Psoas muscle (tissue), 7 donors: ENCODE measurements at regions not wholly inside any gene's neighbourhood (a gene's known extent, or its start where the extent isn't known, plus 50 kb on each side); places are given as distances from the start of the nearest gene placed in this dataset.

ENCODE experiments used
- ATAC-seq, 4 donors: fragments of 200-7000 bp; cut with Tn5 transposase; one replicate each; pipeline ENCODE4 v1.9.1; 2020; ENCODE audit warnings: moderate library complexity in 3 of 4, mild to moderate bottlenecking in 2 of 4
- DNase-seq, 2 donors: peaks; one replicate each; pipeline ENCODE4 v3.0.0-alpha.2; 2020
- H3K27ac ChIP-seq: fragments of 200-600 bp; one replicate; pipeline ENCODE4 v1.8.0; 2022
- H3K27me3 ChIP-seq, 3 donors: fragments of 200-600 bp in 1 of 3; one replicate each; pipeline versions ENCODE4 v1.6.1 to v1.8.0; 2013 to 2022; ENCODE audit warnings: low read length in 2 of 3, mild to moderate bottlenecking in 2 of 3, moderate library complexity in 1 of 3; ENCODE audit not compliant: insufficient read depth in 3 of 3
- H3K36me3 ChIP-seq, 2 donors: fragments of 200-600 bp in 1 of 2; one replicate each; pipeline versions ENCODE4 v1.6.1 to v1.8.0; 2013 to 2022; ENCODE audit warnings: low read depth in 1 of 2, mild to moderate bottlenecking in 1 of 2, moderate library complexity in 1 of 2; ENCODE audit not compliant: insufficient read depth in 1 of 2
- H3K4me1 ChIP-seq: fragments of 200-600 bp; one replicate; pipeline ENCODE4 v1.8.0; 2022
- H3K4me3 ChIP-seq: fragments of 200-600 bp; one replicate; pipeline ENCODE4 v1.8.0; 2022; ENCODE audit warnings: mild to moderate bottlenecking
- H3K9me3 ChIP-seq: fragments of 200-600 bp; one replicate; pipeline ENCODE4 v1.8.0; 2022
- WGBS, 3 donors: extraction: QIAGEN DNeasy Blood & Tissue Kit; methylation state at CpG; one replicate each; pipeline versions ENCODE4 v1.1.6 to v1.1.7; 2013; 5-methylcytosine and 5-hydroxymethylcytosine counted together
- intact Hi-C, 2 donors: fragments of 100-400 bp; cut with DNase I; formaldehyde crosslinking; loops; one replicate each; pipeline versions ENCODE4 v1.11.0 to v1.14.2; 2022
- TF ChIP-seq, protein P1 (sequence below): fragments of 200-600 bp; IDR thresholded peaks from one replicate; pipeline ENCODE4 v1.8.0; 2022; ENCODE audit warnings: antibody characterized with exemption
- donor health status: healthy with polysubstance abuse.
- donor health status: DM: no; HTN: no; CAD: no; lungs with moderate emphysema.
- donor health status: Bipolar disorder and iron deficiency.
- donor health status: healthy.
- donor health status: DM: yes; HTN: yes; CAD: no.
- donor health status: DM: no; HTN: no; CAD: no.
- donor health status: DM: yes; HTN: yes; CAD: no.

DNA sequence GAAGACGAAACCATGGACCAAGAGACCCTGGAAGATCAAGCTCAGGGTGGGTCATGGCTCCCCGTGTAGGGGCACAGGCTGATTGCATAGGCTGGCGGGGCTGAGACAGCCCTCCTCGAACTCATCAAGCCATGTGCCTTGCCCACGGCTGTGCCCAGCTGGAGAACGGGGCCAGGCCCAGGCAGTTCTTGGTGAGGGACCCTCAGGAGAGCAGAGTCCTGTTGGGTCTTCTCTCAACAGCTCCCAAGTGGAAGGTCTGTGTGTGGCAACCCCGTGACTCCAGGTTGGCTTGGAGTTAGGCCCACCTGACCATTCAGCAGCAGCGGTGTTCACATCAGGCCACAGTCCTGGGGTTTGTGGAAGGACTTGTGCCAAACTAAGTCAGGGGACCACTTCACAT, 276.5 kb downstream of the QKI start:
- no peaks in the 10 kb centered on the region for H3K9me3 ChIP-seq
- H3K27me3 ChIP-seq, result no peaks in the 10 kb centered on the region
- H3K36me3 ChIP-seq, result no peaks in the 10 kb centered on the region
- peaks cover 6% of the 10 kb centered on the region for H3K4me1 ChIP-seq
- DNase-seq, result no peak
- TF ChIP-seq, protein P1, sequence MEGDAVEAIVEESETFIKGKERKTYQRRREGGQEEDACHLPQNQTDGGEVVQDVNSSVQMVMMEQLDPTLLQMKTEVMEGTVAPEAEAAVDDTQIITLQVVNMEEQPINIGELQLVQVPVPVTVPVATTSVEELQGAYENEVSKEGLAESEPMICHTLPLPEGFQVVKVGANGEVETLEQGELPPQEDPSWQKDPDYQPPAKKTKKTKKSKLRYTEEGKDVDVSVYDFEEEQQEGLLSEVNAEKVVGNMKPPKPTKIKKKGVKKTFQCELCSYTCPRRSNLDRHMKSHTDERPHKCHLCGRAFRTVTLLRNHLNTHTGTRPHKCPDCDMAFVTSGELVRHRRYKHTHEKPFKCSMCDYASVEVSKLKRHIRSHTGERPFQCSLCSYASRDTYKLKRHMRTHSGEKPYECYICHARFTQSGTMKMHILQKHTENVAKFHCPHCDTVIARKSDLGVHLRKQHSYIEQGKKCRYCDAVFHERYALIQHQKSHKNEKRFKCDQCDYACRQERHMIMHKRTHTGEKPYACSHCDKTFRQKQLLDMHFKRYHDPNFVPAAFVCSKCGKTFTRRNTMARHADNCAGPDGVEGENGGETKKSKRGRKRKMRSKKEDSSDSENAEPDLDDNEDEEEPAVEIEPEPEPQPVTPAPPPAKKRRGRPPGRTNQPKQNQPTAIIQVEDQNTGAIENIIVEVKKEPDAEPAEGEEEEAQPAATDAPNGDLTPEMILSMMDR, result no peak
- no peak for ATAC-seq
- intact Hi-C loops, result no loop called here
- H3K27ac ChIP-seq, result no peak overlapping the region
- WGBS, 3 donors, result 94 to 97% (median 95%) methylated on average over 8 of the region's 8 CpGs
- H3K4me3 ChIP-seq, result no peak overlapping the region

DNA sequence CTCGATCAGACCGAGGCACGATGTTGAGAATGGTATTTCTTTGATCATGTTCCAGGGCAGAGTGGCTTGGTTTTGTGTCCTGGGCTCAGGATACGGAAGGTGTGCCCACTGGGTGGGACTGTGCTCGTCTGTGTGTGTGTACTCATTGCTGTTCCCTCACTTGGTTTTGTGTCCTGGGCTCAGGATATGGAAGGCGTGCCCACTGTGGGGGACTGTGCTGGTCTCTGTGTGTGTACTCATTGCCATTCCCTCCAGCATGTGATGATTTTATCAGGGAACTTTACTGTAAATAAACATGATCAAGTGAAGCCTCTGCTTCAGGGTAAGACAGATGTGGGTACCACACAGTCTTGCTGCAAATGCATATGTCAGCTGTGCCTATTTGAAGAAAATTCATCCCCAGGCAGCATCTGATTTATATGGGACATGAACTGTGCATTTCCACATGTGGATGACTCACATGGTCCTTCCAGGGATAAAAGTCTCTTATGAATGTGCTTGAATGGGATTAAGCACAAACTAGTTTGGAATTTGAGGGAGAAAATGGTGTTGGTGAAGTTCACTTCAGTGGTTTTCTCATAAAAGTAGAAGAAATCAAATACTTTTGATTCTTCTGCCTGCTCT, 274.3 kb downstream of the QKI start:
- intact Hi-C loops, result no loop called here
- Histone ChIP-seq H3K4me1 (peaks cover 6% of the 10 kb centered on the region), H3K36me3 (no peaks in the 10 kb centered on the region), H3K9me3 (no peaks in the 10 kb centered on the region), H3K4me3 (no peak overlapping the region), H3K27ac (no peak overlapping the region), H3K27me3 (no peaks in the 10 kb centered on the region)
- TF ChIP-seq, protein P1, result no peak
- ATAC-seq (no peak), DNase-seq (no peak)
- 88 to 95% (median 90%) methylated on average over 6 of the region's 6 CpGs for WGBS, 3 donors

DNA sequence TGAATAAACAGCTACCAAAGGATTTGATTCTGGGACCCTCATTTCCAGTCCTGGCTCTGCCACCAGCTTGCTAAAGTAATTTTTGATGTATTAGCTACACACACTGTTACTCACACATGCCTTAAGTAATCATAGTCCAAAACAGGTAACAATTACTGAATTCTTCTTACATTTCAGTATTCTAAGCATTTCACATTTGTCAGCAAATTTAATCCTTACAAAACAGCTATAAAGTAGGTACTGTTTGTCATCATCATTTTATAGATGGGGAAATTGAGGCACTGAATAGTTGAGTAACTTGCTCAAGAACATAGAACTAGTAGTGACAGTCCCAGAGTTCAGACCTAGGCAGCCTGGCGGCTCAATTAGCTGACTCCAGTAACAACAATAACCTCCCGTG, 272.6 kb downstream of the QKI start:
- TF ChIP-seq, protein P1, result no peak
- H3K4me1 ChIP-seq, result peaks cover 6% of the 10 kb centered on the region
- 97 to 100% (median 98%) methylated on average over 2 of the region's 2 CpGs for WGBS, 3 donors
- ATAC-seq (no peak), DNase-seq (no peak)
- no peak overlapping the region for H3K4me3 ChIP-seq
- intact Hi-C loops, result no loop called here
- H3K9me3 ChIP-seq, result peaks cover 9% of the 10 kb centered on the region
- no peaks in the 10 kb centered on the region for H3K27me3 ChIP-seq
- no peak overlapping the region for H3K27ac ChIP-seq
- H3K36me3 ChIP-seq, result no peaks in the 10 kb centered on the region

DNA sequence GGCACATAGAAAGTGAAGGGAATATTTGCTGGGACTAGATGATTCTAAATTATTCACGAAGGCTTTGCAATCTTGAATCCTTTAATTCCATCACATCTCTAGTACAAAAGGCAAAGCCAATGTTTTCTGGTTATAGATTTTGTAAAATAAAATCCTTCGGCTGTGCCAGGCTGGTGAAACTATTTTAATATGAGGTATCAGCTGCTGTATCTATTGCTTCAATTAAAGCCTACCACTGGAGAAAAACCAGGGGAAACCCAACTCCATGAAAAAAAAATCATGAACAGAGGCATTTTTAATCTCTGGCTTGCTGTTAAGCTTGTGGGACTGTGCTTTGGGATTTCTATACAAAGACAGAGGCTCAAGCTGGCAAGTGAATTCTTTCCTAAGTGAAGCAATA, 271.8 kb downstream of the QKI start:
- Histone ChIP-seq H3K27me3 (no peaks in the 10 kb centered on the region), H3K36me3 (no peaks in the 10 kb centered on the region), H3K27ac (no peak overlapping the region), H3K4me3 (no peak overlapping the region), H3K9me3 (peaks cover 9% of the 10 kb centered on the region), H3K4me1 (peaks cover 6% of the 10 kb centered on the region)
- no peak for ATAC-seq
- TF ChIP-seq, protein P1, result no peak
- WGBS, 3 donors, result 59 to 74% (median 65%) methylated on average over 2 of the region's 2 CpGs
- intact Hi-C loops, result no loop called here
- no peak for DNase-seq

DNA sequence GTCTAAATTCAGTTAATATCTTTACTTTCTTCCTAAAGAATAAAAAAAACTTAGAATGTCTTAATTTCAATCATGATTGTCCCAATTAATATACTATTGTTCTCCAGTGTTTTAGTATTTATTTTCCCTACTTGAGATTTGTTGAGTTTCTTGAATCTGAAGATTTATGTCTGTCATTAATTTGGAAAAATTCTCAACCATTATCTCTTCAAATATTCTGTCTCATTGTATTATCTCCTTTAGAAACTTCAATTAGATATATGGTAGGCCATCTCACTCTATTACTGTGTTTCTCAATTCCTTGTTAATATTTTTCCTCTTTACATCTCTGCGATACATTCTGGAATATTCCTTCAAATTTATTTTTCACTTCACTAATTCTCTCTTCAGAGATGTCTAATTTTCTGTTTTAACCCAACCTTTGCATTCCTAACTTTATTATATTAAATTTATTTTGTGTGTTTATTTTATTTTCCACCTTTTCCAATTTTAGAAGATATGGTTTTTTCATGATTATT, 268.6 kb downstream of the QKI start:
- H3K4me3 ChIP-seq, result no peak overlapping the region
- ATAC-seq (no peak), DNase-seq (no peak)
- TF ChIP-seq, protein P1, result no peak
- H3K4me1 ChIP-seq, result no peaks in the 10 kb centered on the region
- intact Hi-C loops, result no loop called here
- WGBS, 3 donors, result 97 to 100% (median 99%) methylated on average over 1 of the region's 1 CpG
- no peaks in the 10 kb centered on the region for H3K36me3 ChIP-seq
- peaks cover 9% of the 10 kb centered on the region for H3K9me3 ChIP-seq
- H3K27me3 ChIP-seq, result no peaks in the 10 kb centered on the region
- no peak overlapping the region for H3K27ac ChIP-seq
